ENCODE measurements at regions not wholly inside any gene's neighbourhood (a gene's known extent, or its start where the extent isn't known, plus 50 kb on each side); places are given as distances from the start of the nearest gene placed in this dataset.

GRCh38 chr9:38298503-38298902 lies 94.0 kb upstream of the ALDH1B1 start:
- H3K4me3 Mint-ChIP-seq, result no peak overlapping the region

GRCh38 chr9:38296807-38297206 lies 95.7 kb upstream of the ALDH1B1 start:
- H3K27me3 Mint-ChIP-seq (ENCODE audit: low read depth), result peaks cover 4% of the 10 kb centered on the region
- POLR2A ChIA-PET, result no interaction called here

More at GRCh38 chr9:38298503-38298902, 94.0 kb upstream of the ALDH1B1 start:
- CTCF ChIA-PET, result interaction anchor here (0.6 kb wide), 1 partner anchor 281 kb away, joined by 3 read pairs; no protein-coding TSS in a partner anchor
- Mint-ChIP-seq H3K27me3 (ENCODE audit: low read depth) (peaks cover 4% of the 10 kb centered on the region), H3K36me3 (no peaks in the 10 kb centered on the region), H3K4me1 (peaks cover 9% of the 10 kb centered on the region), H3K27ac (no peak overlapping the region), H3K9me3 (no peaks in the 10 kb centered on the region)
- DNase-seq (ENCODE audit: low spot score) (no peak), ATAC-seq (no peak)
- POLR2A ChIA-PET, result no interaction called here
- TF ChIP-seq ZNF671 (CRISPR knock-in tag; IDR thresholded peaks at IDR 0.05), result no peak
- no peak for TF ChIP-seq GTF2I (CRISPR knock-in tag; conservative IDR thresholded peaks at IDR 0.05)

GRCh38 chr9:38295764-38296163 lies 96.7 kb upstream of the ALDH1B1 start:
- peaks cover 4% of the 10 kb centered on the region for H3K27me3 Mint-ChIP-seq (ENCODE audit: low read depth)
- TF ChIP-seq NR3C1 (CRISPR knock-in tag; conservative IDR thresholded peaks at IDR 0.05; ENCODE audit: low read depth) (no peak), ARID4B (CRISPR knock-in tag; IDR thresholded peaks at IDR 0.05; ENCODE audit: borderline replicate concordance) (no peak), ZNF121 (CRISPR knock-in tag; IDR thresholded peaks at IDR 0.05) (no peak), CTCF (IDR thresholded peaks at IDR 0.05) (no peak), TCF7 (CRISPR knock-in tag; IDR thresholded peaks at IDR 0.05; ENCODE audit: low read depth) (no peak), ZNF232 (CRISPR knock-in tag; IDR thresholded peaks at IDR 0.05) (no peak)

More at GRCh38 chr9:38296807-38297206, 95.7 kb upstream of the ALDH1B1 start:
- CTCF ChIA-PET, result no interaction called here
- peaks cover 9% of the 10 kb centered on the region for H3K4me1 Mint-ChIP-seq
- no peak overlapping the region for H3K27ac Mint-ChIP-seq
- no peak overlapping the region for H3K4me3 Mint-ChIP-seq
- ATAC-seq, result no peak
- no peaks in the 10 kb centered on the region for H3K9me3 Mint-ChIP-seq
- no peak for DNase-seq (ENCODE audit: low spot score)
- H3K36me3 Mint-ChIP-seq, result no peaks in the 10 kb centered on the region
- TF ChIP-seq ZNF532 (CRISPR knock-in tag; IDR thresholded peaks at IDR 0.05; ENCODE audit: borderline replicate concordance) (no peak), USF2 (CRISPR knock-in tag; IDR thresholded peaks at IDR 0.05) (no peak), CDX4 (CRISPR knock-in tag; IDR thresholded peaks at IDR 0.05; ENCODE audit: borderline replicate concordance) (no peak), USF1 (CRISPR knock-in tag; IDR thresholded peaks at IDR 0.05) (no peak), ZNF138 (CRISPR knock-in tag; conservative IDR thresholded peaks at IDR 0.05) (no peak)

More at GRCh38 chr9:38295764-38296163, 96.7 kb upstream of the ALDH1B1 start:
- H3K4me3 Mint-ChIP-seq, result no peak overlapping the region
- peaks cover 9% of the 10 kb centered on the region for H3K4me1 Mint-ChIP-seq
- ATAC-seq (no peak), DNase-seq (ENCODE audit: low spot score) (no peak)
- H3K9me3 Mint-ChIP-seq, result no peaks in the 10 kb centered on the region
- H3K36me3 Mint-ChIP-seq, result no peaks in the 10 kb centered on the region
- ChIA-PET POLR2A (no interaction called here), CTCF (no interaction called here)
- no peak overlapping the region for H3K27ac Mint-ChIP-seq

All from WTC11 (cell line).